DOHH2 (cell line): ENCODE measurements at regions not wholly inside any gene's neighbourhood (a gene's known extent, or its start where the extent isn't known, plus 50 kb on each side); places are given as distances from the start of the nearest gene placed in this dataset.
"Not testable (repeated sequence)": the region's sequence is repeated elsewhere in the genome, so short reads cannot be mapped to it uniquely, and the experiment has no call there.

Experiments
- H3F3A ChIP-seq: fragments of 200-600 bp; sonication (generic), shearing (Covaris generic); 2 replicates; pipeline ENCODE4 v1.6.0; 2016; ENCODE audit warnings: antibody characterized with exemption, mild to moderate bottlenecking; ENCODE audit not compliant: control insufficient read depth, insufficient read depth
- H3K27ac ChIP-seq: fragments of 200-600 bp; sonication (generic); 2 replicates; pipeline ENCODE4 v1.5.1; 2014; ENCODE audit warnings: low read depth, mild to moderate bottlenecking, low read length, moderate library complexity
- H3K27me3 ChIP-seq: fragments of 200-600 bp; sonication (generic); 2 replicates; pipeline ENCODE4 v1.6.1; 2014; ENCODE audit warnings: mild to moderate bottlenecking, low read length, mixed read lengths; ENCODE audit not compliant: control insufficient read depth
- H3K36me3 ChIP-seq: fragments of 200-600 bp; sonication (generic); 2 replicates; pipeline ENCODE4 v1.6.1; 2014; ENCODE audit warnings: mild to moderate bottlenecking, low read length, moderate library complexity, mixed read lengths; ENCODE audit not compliant: control insufficient read depth
- H3K4me1 ChIP-seq: fragments of 200-600 bp; sonication (generic); 2 replicates; pipeline ENCODE4 v1.6.1; 2014; ENCODE audit warnings: mild to moderate bottlenecking, low read length, mixed read lengths; ENCODE audit not compliant: control insufficient read depth
- H3K4me2 ChIP-seq: fragments of 200-600 bp; sonication (generic); 2 replicates; pipeline ENCODE4 v1.6.0; 2014; ENCODE audit warnings: mild to moderate bottlenecking, low read length, moderate library complexity
- H3K4me3 ChIP-seq: fragments of 200-600 bp; sonication (generic); 2 replicates; pipeline ENCODE4 v1.5.1; 2014; ENCODE audit warnings: mild to moderate bottlenecking, low read length, mixed read lengths
- H3K79me2 ChIP-seq: fragments of 200-600 bp; sonication (generic); 2 replicates; pipeline ENCODE4 v1.6.1; 2014; ENCODE audit warnings: mild to moderate bottlenecking, low read length, mixed read lengths; ENCODE audit not compliant: control insufficient read depth
- H3K9me2 ChIP-seq: fragments of 200-600 bp; sonication (generic); replicated peaks from 2 replicates; pipeline ENCODE4 v1.6.1; 2014; ENCODE audit warnings: mild to moderate bottlenecking, low read length, mixed read lengths; ENCODE audit not compliant: control insufficient read depth
- H3K9me3 ChIP-seq: fragments of 200-600 bp; sonication (generic); 2 replicates; pipeline ENCODE4 v1.6.1; 2014; ENCODE audit warnings: antibody characterized with exemption, low read length, mixed read lengths; ENCODE audit not compliant: control insufficient read depth, insufficient read depth
- H4K20me1 ChIP-seq: fragments of 200-600 bp; sonication (generic); 2 replicates; pipeline ENCODE4 v1.6.0; 2014; ENCODE audit warnings: low read depth, mild to moderate bottlenecking, antibody characterized with exemption, low read length, moderate library complexity; ENCODE audit not compliant: control insufficient read depth, insufficient read depth
- CTCF ChIP-seq: fragments of 200-600 bp; sonication (generic); IDR thresholded peaks from one replicate; pipeline ENCODE4 v1.5.1; 2014; ENCODE audit warnings: antibody characterized with exemption, mild to moderate bottlenecking, low read depth, low read length; ENCODE audit not compliant: poor library complexity, severe bottlenecking
- EZH2phosphoT487 ChIP-seq: fragments of 200-600 bp; sonication (generic); IDR thresholded peaks from 2 replicates; pipeline ENCODE4 v1.6.1; 2017; ENCODE audit warnings: borderline replicate concordance, mild to moderate bottlenecking, antibody characterized with exemption, low read length, moderate library complexity, mixed read lengths

GRCh38 chr12:131290255-131290959 is 336.7 kb downstream of the ADGRD1 start:
- Histone ChIP-seq H3K27ac (no peak overlapping the region), H3K9me3 (no peaks in the 10 kb centered on the region), H4K20me1 (no peaks in the 10 kb centered on the region), H3K4me2 (no peak overlapping the region), H3K79me2 (no peaks in the 10 kb centered on the region), H3K36me3 (no peaks in the 10 kb centered on the region), H3K9me2 (no peaks in the 10 kb centered on the region), H3K27me3 (no peaks in the 10 kb centered on the region), H3K4me1 (no peaks in the 10 kb centered on the region), H3K4me3 (no peak overlapping the region), H3F3A (no peaks in the 10 kb centered on the region)
- no peak for TF ChIP-seq CTCF
- TF ChIP-seq EZH2phosphoT487: no peak

GRCh38 chr12:131293071-131294015 is 339.6 kb downstream of the ADGRD1 start:
- not testable (repeated sequence) for H3K79me2 ChIP-seq, H3K36me3 ChIP-seq, H3K4me3 ChIP-seq, H4K20me1 ChIP-seq, H3K9me3 ChIP-seq, H3K27ac ChIP-seq, H3K4me2 ChIP-seq, H3K9me2 ChIP-seq, H3F3A ChIP-seq, H3K4me1 ChIP-seq, H3K27me3 ChIP-seq

- H3K4me1 ChIP-seq, H3K4me3 ChIP-seq, H3K9me3 ChIP-seq, H4K20me1 ChIP-seq, H3K27me3 ChIP-seq, H3K27ac ChIP-seq, H3F3A ChIP-seq, H3K4me2 ChIP-seq, H3K36me3 ChIP-seq, H3K79me2 ChIP-seq, H3K9me2 ChIP-seq: not testable (repeated sequence)
Measured at GRCh38 chr12:131294716-131295115, 341.0 kb downstream of the ADGRD1 start.

GRCh38 chr12:131295117-131295516 is 341.4 kb downstream of the ADGRD1 start:
- H3K9me2 ChIP-seq, H3K4me2 ChIP-seq, H3K4me1 ChIP-seq: not testable (repeated sequence)

GRCh38 chr12:131295559-131295958 is 341.9 kb downstream of the ADGRD1 start:
- H3K36me3 ChIP-seq, H3K4me1 ChIP-seq, H3K9me2 ChIP-seq, H3K27ac ChIP-seq, H4K20me1 ChIP-seq, H3K9me3 ChIP-seq, H3K79me2 ChIP-seq, H3F3A ChIP-seq, H3K4me3 ChIP-seq, H3K4me2 ChIP-seq, H3K27me3 ChIP-seq: not testable (repeated sequence)

More at GRCh38 chr12:131295117-131295516, 341.4 kb downstream of the ADGRD1 start:
- not testable (repeated sequence) for H3K27me3 ChIP-seq, H3F3A ChIP-seq, H3K4me3 ChIP-seq, H3K27ac ChIP-seq, H3K9me3 ChIP-seq, H4K20me1 ChIP-seq, H3K36me3 ChIP-seq, H3K79me2 ChIP-seq

GRCh38 chr12:131296136-131296535 is 342.4 kb downstream of the ADGRD1 start:
- H4K20me1 ChIP-seq, H3K4me2 ChIP-seq, H3F3A ChIP-seq, H3K4me3 ChIP-seq, H3K4me1 ChIP-seq, H3K27me3 ChIP-seq, H3K79me2 ChIP-seq, H3K27ac ChIP-seq, H3K36me3 ChIP-seq, H3K9me3 ChIP-seq, H3K9me2 ChIP-seq: not testable (repeated sequence)

- H3F3A ChIP-seq, H3K36me3 ChIP-seq, H4K20me1 ChIP-seq: not testable (repeated sequence)
Measured at GRCh38 chr12:131296651-131297050, 342.9 kb downstream of the ADGRD1 start.

More at GRCh38 chr12:131296651-131297050, 342.9 kb downstream of the ADGRD1 start:
- H3K27me3 ChIP-seq, H3K4me1 ChIP-seq, H3K9me3 ChIP-seq, H3K4me3 ChIP-seq, H3K27ac ChIP-seq, H3K79me2 ChIP-seq, H3K4me2 ChIP-seq, H3K9me2 ChIP-seq: not testable (repeated sequence)
